ENCODE measurements at regions not wholly inside any gene's neighbourhood (a gene's known extent, or its start where the extent isn't known, plus 50 kb on each side); places are given as distances from the start of the nearest gene placed in this dataset.

DNA sequence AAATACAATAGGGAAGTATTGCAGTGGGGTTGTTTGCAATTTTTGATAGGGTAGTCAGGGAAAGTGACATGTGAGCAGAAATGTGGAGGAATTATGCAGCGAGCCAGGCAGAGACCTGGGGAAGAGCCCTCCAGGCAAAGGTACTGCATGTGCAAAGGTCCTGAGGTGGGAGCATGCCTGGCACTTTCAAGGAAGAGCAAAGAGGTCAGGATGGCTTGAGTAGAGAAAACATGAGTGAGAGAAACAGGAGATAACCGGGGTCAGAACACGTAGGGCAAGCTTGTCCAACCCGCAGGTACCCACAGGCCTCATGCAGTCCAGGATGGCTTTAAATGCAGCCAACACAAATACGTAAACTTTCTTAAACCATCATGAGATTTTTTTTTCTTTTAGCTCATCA is 71.0 kb downstream of the COQ2 start:
- H3K27ac ChIP-seq, result no peak overlapping the region
- TF ChIP-seq, protein P1, sequence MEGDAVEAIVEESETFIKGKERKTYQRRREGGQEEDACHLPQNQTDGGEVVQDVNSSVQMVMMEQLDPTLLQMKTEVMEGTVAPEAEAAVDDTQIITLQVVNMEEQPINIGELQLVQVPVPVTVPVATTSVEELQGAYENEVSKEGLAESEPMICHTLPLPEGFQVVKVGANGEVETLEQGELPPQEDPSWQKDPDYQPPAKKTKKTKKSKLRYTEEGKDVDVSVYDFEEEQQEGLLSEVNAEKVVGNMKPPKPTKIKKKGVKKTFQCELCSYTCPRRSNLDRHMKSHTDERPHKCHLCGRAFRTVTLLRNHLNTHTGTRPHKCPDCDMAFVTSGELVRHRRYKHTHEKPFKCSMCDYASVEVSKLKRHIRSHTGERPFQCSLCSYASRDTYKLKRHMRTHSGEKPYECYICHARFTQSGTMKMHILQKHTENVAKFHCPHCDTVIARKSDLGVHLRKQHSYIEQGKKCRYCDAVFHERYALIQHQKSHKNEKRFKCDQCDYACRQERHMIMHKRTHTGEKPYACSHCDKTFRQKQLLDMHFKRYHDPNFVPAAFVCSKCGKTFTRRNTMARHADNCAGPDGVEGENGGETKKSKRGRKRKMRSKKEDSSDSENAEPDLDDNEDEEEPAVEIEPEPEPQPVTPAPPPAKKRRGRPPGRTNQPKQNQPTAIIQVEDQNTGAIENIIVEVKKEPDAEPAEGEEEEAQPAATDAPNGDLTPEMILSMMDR (IDR thresholded peaks at IDR 0.05), result no peak
- DNase-seq (ENCODE audit: low spot score), result no peak
- no peak overlapping the region for H3K4me3 ChIP-seq
- no peaks in the 10 kb centered on the region for H3K9me3 ChIP-seq
- no peaks in the 10 kb centered on the region for H3K4me1 ChIP-seq
- no peaks in the 10 kb centered on the region for H3K36me3 ChIP-seq
- H3K27me3 ChIP-seq, result no peaks in the 10 kb centered on the region

DNA sequence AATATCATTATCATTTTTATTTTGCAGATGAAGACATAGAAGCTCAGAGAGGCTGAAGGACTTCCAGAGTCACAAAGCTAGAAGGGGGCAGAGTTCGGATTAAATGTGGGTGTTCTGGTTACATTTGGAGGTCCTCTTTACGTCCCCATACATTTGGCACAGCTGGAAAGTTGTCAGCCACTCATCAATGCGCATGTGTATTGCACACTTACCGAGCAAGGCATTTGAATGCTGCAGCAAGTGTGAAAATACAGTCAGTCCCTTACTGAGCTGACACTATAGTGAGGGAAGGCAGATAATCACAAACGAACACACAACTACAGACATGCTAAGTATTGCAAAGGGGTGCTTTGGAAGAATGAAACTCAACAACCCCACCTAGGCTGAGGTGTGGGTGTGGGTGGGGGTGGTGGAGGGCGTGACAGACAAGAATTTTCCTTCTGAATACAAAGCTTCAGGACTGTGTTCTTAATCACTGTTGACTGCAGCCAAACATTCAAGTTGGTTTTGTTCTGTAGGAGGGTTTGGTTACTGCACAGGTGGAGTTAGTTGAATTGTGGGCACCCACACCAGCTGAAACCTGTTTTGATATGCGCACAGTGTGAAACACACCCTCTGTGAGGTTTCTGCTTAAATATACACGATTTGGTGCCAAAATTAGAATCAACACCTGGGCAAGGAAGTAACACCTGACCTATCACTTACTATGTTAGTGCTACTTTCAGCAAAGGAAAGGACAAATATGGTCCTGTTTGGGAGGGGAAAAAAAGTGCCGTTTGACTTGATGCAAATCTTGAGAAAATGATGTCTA is 72.4 kb downstream of the COQ2 start:
- Histone ChIP-seq H3K36me3 (no peaks in the 10 kb centered on the region), H3K27ac (no peak overlapping the region), H3K4me1 (no peaks in the 10 kb centered on the region), H3K27me3 (no peaks in the 10 kb centered on the region), H3K9me3 (no peaks in the 10 kb centered on the region), H3K4me3 (no peak overlapping the region)
- TF ChIP-seq, protein P1 (IDR thresholded peaks at IDR 0.05), result no peak
- no peak for DNase-seq (ENCODE audit: low spot score)

DNA sequence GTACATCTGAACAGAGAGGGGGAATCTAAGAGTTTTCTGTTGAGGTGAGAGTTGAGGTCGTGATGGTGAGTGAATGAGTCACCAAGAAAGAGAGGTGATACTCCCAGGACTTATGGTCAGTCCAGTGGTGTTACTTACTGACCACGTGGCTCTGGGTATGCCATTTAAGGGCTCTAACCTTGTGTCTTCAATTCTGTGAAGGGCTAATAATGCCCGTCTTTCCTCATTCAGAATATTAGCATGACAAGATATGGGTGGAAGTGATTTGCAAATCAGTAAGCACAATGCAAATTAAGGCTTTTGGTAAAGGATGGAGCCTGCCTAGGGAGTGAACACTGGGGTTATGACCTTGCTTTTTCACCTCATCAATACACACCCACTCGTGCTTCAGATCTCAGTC is 75.2 kb downstream of the COQ2 start:
- Histone ChIP-seq H3K36me3 (no peaks in the 10 kb centered on the region), H3K4me3 (no peak overlapping the region), H3K27ac (no peak overlapping the region), H3K4me1 (no peaks in the 10 kb centered on the region), H3K27me3 (no peaks in the 10 kb centered on the region), H3K9me3 (no peaks in the 10 kb centered on the region)
- TF ChIP-seq, protein P1 (IDR thresholded peaks at IDR 0.05), result no peak
- no peak for DNase-seq (ENCODE audit: low spot score)

DNA sequence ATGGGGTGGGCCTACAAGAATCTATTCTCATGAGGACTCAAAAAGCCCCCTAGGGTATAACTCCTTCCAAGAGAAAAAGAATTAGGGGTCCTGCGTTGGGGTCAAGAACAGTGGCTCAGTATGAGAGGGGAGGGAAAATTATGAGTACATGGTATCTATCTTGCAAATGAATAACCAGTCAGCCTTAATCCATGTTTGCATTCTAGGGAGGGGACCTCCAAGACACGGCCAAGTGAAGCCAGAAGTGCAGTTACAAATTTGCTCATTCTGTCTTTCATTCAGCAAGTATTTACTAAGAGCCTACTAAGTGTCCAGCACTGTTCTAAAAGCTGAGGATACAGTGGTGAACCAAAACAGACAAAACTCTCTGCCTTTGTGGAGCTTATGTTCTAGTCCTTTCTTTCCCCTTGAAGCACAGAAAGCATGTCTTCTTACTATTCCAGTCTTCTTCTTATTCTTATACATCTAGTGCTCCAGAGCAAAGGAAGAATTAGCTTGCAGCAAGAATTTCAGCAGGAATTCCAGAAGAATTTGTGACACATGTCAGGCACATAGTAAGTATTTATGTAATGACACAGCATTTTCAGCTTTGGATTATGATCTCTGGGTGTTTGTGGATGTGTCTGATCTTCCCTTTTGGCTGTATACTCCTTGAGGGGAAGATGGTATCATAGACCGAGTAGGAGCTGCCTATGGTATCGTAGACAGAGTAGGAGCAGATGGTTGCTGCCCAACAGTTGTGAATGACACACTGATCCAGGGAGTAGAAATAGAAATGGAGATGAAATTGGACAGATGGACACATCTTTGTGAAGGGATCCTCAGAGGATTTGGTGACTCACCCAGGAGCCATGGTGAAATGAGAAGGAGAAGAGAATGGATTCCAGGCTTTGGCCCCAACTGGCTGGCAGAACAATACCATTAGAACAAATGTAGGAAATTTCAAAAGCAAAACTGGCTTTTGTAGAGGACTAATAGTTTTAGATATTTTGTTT is 75.9 kb downstream of the COQ2 start:
- no peak overlapping the region for H3K4me3 ChIP-seq
- H3K4me1 ChIP-seq, result no peaks in the 10 kb centered on the region
- H3K27ac ChIP-seq, result no peak overlapping the region
- no peak for DNase-seq (ENCODE audit: low spot score)
- H3K27me3 ChIP-seq, result no peaks in the 10 kb centered on the region
- H3K9me3 ChIP-seq, result no peaks in the 10 kb centered on the region
- TF ChIP-seq, protein P1 (IDR thresholded peaks at IDR 0.05), result no peak
- H3K36me3 ChIP-seq, result no peaks in the 10 kb centered on the region

DNA sequence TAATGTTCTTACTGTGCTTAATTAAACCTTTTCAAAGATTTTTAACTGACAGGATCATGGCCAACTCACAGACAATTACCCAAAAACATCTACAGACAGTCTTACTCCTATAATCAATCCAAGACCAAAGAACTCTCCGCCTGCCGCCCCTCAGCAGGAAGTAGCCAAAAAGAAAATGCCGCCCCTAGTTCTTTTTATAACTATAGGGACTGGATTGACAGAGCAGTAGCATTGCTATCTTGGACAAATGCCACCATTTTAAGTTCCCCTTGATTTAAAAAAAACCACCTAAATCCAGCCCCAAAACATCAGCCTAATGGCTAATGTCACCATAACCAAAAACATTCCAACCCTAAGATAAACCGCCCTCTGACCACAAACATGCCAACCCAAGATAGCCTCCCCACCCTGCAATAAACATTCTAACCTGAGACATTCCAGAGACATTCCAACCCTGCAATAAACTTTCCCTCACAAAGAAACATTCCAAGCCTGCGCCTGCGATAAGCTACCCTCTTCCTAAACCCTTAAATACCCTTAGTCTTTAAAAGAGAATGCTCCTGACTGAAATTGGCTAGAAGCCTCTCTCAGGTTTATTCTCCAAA is 77.0 kb downstream of the COQ2 start:
- DNase-seq (ENCODE audit: low spot score), result no peak
- TF ChIP-seq, protein P1 (IDR thresholded peaks at IDR 0.05), result no peak
- Histone ChIP-seq H3K9me3 (no peaks in the 10 kb centered on the region), H3K27ac (no peak overlapping the region), H3K4me3 (no peak overlapping the region), H3K36me3 (no peaks in the 10 kb centered on the region), H3K4me1 (no peaks in the 10 kb centered on the region), H3K27me3 (no peaks in the 10 kb centered on the region)
